HG03575 (cell line): ENCODE measurements at regions not wholly inside any gene's neighbourhood (a gene's known extent, or its start where the extent isn't known, plus 50 kb on each side); places are given as distances from the start of the nearest gene placed in this dataset.

Source experiments
- ATAC-seq: cut with Tn5 transposase; IDR thresholded peaks from one replicate; pipeline ENCODE4 v1.9.1; 2021; ENCODE audit not compliant: unreplicated experiment, insufficient number of reproducible peaks, low FRiP score; ENCODE audit errors: extremely low read depth

- no peak for ATAC-seq
Measured at GRCh38 chr3:16085884-16086608, 88.4 kb upstream of the GALNT15 start.

- no peak for ATAC-seq
Measured at GRCh38 chr3:16086690-16087089, 87.8 kb upstream of the GALNT15 start.

- ATAC-seq: no peak
Measured at GRCh38 chr3:16088496-16088895, 86.0 kb upstream of the GALNT15 start.

GRCh38 chr3:16089521-16089920 lies 85.0 kb upstream of the GALNT15 start:
- ATAC-seq: no peak

GRCh38 chr3:16090024-16090423 lies 84.5 kb upstream of the GALNT15 start:
- ATAC-seq: no peak

- no peak for ATAC-seq
Measured at GRCh38 chr3:16090706-16091105, 83.8 kb upstream of the GALNT15 start.

- no peak for ATAC-seq
Measured at GRCh38 chr3:16092923-16093322, 81.6 kb upstream of the GALNT15 start.

- ATAC-seq: no peak
Measured at GRCh38 chr3:16101295-16102186, 72.9 kb upstream of the GALNT15 start.

- ATAC-seq: no peak
Measured at GRCh38 chr3:16102187-16102561, 72.3 kb upstream of the GALNT15 start.

GRCh38 chr3:16102905-16103364 lies 71.5 kb upstream of the GALNT15 start:
- ATAC-seq: no peak

GRCh38 chr3:16103472-16103871 lies 71.0 kb upstream of the GALNT15 start:
- no peak for ATAC-seq

GRCh38 chr3:16104156-16104555 lies 70.3 kb upstream of the GALNT15 start:
- no peak for ATAC-seq

GRCh38 chr3:16106050-16106449 lies 68.4 kb upstream of the GALNT15 start:
- no peak for ATAC-seq

GRCh38 chr3:16108424-16108823 lies 66.1 kb upstream of the GALNT15 start:
- no peak for ATAC-seq

- no peak for ATAC-seq
Measured at GRCh38 chr3:16109929-16110328, 64.6 kb upstream of the GALNT15 start.

GRCh38 chr3:16112910-16113504 lies 61.5 kb upstream of the GALNT15 start:
- ATAC-seq: no peak

- no peak for ATAC-seq
Measured at GRCh38 chr3:16113704-16114103, 60.8 kb upstream of the GALNT15 start.

- ATAC-seq: no peak
Measured at GRCh38 chr3:16114429-16114828, 60.1 kb upstream of the GALNT15 start.

GRCh38 chr3:16114930-16115329 lies 59.5 kb upstream of the GALNT15 start:
- ATAC-seq: no peak

GRCh38 chr3:16118396-16118795 lies 56.1 kb upstream of the GALNT15 start:
- no peak for ATAC-seq
